Ishikawa (cell line): ENCODE measurements at regions not wholly inside any gene's neighbourhood (a gene's known extent, or its start where the extent isn't known, plus 50 kb on each side); places are given as distances from the start of the nearest gene placed in this dataset.

ENCODE experiments used
- CEBPB ChIP-seq: IDR thresholded peaks from 2 replicates; pipeline ENCODE4 v1.6.1; 2012
- CREB1 ChIP-seq: IDR thresholded peaks from 2 replicates; pipeline ENCODE4 v1.6.1; 2012; ENCODE audit warnings: low read depth
- EGR1 ChIP-seq: IDR thresholded peaks from 2 replicates; pipeline ENCODE4 v1.6.1; 2012
- EP300 ChIP-seq: IDR thresholded peaks from 2 replicates; pipeline ENCODE4 v1.6.1; 2012; ENCODE audit warnings: borderline replicate concordance
- FOXM1 ChIP-seq: IDR thresholded peaks from 2 replicates; pipeline ENCODE4 v1.6.1; 2012; ENCODE audit warnings: low read depth, borderline replicate concordance
- NFIC ChIP-seq: IDR thresholded peaks from 2 replicates; pipeline ENCODE4 v1.6.1; 2012
- RAD21 ChIP-seq: IDR thresholded peaks from 2 replicates; pipeline ENCODE4 v1.6.1; 2012; ENCODE audit warnings: low read depth
- TAF1 ChIP-seq: IDR thresholded peaks from 2 replicates; pipeline ENCODE4 v1.6.1; 2012; ENCODE audit warnings: low read depth, mild to moderate bottlenecking
- TCF12 ChIP-seq: IDR thresholded peaks from 2 replicates; pipeline ENCODE4 v1.6.1; 2012; ENCODE audit warnings: low read depth
- TEAD4 ChIP-seq: IDR thresholded peaks from 2 replicates; pipeline ENCODE4 v1.6.1; 2012
- YY1 ChIP-seq: IDR thresholded peaks from 2 replicates; pipeline ENCODE4 v1.6.1; 2012; ENCODE audit warnings: low read depth
- ZBTB7A ChIP-seq: IDR thresholded peaks from 2 replicates; pipeline ENCODE4 v1.6.1; 2012; ENCODE audit warnings: low read depth
- TF ChIP-seq, protein P1 (sequence below): IDR thresholded peaks from 2 replicates; pipeline ENCODE4 v1.6.1; 2012
- TF ChIP-seq, protein P2 (sequence below): IDR thresholded peaks from 2 replicates; pipeline ENCODE4 v1.6.1; 2012; ENCODE audit warnings: low read depth, mild to moderate bottlenecking
- TF ChIP-seq, protein P3 (sequence below): IDR thresholded peaks from 2 replicates; pipeline ENCODE4 v1.6.1; 2012

DNA sequence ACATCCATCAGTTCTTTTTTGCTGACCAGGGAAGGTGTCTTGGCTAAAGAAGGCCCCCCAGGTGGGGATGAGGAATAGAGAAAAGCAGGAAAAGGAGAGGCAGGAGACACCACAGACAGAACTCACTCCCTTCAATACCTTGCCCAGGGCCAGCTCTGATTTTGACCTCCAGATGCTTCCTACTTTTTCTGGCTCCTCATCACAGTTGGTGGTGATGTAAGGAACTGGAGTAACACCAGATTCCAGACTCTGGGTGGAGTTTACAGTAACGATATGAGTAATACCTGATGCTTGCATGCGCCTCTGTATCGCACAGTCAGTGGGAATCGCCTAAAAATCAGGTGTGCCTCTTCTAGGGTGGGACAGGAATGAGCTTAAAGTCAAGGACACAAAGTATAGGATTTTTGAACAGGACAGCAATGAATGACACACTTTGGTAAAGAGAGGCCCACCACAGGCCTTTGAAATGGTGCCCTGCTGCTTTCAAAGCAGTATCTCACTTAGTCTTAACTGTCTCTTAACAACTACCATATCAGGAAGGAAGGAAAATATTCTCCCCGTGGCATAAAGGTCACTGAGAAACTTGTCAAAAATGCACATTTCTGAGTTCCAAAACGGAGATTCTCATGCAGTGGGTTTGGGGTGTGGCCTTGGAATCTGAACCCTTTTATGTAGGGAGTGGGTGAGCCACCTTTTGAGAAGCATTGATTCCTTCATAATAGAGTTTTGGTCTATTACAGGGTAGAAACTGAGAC is 140.8 kb downstream of the SNX19 start:
- TF ChIP-seq FOXM1: no peak
- TF ChIP-seq, protein P1, sequence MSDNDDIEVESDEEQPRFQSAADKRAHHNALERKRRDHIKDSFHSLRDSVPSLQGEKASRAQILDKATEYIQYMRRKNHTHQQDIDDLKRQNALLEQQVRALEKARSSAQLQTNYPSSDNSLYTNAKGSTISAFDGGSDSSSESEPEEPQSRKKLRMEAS: no peak
- no peak for TF ChIP-seq TAF1
- TF ChIP-seq CEBPB: no peak
- TF ChIP-seq, protein P2, sequence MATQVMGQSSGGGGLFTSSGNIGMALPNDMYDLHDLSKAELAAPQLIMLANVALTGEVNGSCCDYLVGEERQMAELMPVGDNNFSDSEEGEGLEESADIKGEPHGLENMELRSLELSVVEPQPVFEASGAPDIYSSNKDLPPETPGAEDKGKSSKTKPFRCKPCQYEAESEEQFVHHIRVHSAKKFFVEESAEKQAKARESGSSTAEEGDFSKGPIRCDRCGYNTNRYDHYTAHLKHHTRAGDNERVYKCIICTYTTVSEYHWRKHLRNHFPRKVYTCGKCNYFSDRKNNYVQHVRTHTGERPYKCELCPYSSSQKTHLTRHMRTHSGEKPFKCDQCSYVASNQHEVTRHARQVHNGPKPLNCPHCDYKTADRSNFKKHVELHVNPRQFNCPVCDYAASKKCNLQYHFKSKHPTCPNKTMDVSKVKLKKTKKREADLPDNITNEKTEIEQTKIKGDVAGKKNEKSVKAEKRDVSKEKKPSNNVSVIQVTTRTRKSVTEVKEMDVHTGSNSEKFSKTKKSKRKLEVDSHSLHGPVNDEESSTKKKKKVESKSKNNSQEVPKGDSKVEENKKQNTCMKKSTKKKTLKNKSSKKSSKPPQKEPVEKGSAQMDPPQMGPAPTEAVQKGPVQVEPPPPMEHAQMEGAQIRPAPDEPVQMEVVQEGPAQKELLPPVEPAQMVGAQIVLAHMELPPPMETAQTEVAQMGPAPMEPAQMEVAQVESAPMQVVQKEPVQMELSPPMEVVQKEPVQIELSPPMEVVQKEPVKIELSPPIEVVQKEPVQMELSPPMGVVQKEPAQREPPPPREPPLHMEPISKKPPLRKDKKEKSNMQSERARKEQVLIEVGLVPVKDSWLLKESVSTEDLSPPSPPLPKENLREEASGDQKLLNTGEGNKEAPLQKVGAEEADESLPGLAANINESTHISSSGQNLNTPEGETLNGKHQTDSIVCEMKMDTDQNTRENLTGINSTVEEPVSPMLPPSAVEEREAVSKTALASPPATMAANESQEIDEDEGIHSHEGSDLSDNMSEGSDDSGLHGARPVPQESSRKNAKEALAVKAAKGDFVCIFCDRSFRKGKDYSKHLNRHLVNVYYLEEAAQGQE: no peak

DNA sequence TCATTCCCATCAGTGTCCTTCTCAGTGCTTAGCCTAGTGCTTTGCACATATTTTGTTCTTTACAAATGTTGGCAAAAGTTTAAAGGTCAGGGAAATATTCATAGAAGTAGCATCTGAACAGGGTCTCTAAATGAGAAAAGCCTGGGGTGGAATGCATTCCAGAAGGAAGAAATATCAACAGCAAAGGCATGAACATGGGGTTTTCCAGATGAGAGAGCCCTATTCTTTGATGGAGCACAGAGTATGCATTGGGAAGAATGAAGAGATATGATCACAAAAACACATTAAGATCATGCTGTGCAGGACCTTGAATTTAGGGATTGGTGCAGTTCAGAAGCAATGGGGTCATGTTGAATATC is 140.2 kb downstream of the SNX19 start:
- TF ChIP-seq, protein P3, sequence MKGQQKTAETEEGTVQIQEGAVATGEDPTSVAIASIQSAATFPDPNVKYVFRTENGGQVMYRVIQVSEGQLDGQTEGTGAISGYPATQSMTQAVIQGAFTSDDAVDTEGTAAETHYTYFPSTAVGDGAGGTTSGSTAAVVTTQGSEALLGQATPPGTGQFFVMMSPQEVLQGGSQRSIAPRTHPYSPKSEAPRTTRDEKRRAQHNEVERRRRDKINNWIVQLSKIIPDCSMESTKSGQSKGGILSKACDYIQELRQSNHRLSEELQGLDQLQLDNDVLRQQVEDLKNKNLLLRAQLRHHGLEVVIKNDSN: no peak

DNA sequence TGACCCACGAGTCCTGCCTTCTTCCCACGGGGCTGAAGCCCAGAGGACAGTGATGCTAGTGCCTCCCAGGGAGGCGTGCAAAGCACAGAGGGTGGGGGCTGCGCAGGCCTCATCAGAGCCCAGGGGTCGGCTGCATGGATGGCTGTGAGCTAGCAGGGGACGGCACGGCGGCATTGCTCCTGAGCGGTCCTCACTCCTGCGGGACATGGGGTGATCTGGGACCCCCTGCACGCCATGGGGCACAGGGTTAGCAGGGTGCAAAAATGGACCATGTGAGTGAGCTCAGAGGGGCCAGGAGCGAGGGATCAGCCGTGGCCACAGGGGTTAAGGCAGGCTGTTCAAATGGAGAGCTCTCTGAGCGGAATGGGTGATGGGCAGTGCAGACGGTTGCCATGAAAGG is 138.3 kb downstream of the SNX19 start:
- TF ChIP-seq TCF12 (no peak), NFIC (no peak), CREB1 (no peak), EP300 (no peak), ZBTB7A (no peak), TEAD4 (no peak), YY1 (no peak), TAF1 (no peak), FOXM1 (no peak)
- TF ChIP-seq, protein P1: no peak
- TF ChIP-seq, protein P3: no peak

DNA sequence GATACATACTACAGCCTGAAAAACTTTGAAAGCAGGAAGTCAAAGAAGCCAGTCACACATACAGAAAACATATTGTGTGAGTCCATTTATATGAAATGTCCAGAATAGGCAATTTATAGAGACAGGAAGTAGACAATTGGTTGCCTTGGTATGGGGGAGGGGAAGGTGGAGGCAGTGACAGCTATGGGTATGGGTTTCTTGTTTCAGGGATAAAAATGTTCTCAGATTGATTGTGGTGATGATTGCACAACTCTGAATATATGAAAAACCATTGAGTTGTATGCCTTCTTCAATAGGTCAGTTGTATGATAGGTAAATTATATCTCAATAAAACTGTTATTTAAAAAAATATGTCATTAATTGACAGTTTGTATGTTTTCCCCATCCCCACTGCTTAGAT is 137.6 kb downstream of the SNX19 start:
- TF ChIP-seq YY1 (no peak), CEBPB (no peak)
- TF ChIP-seq, protein P2: no peak

DNA sequence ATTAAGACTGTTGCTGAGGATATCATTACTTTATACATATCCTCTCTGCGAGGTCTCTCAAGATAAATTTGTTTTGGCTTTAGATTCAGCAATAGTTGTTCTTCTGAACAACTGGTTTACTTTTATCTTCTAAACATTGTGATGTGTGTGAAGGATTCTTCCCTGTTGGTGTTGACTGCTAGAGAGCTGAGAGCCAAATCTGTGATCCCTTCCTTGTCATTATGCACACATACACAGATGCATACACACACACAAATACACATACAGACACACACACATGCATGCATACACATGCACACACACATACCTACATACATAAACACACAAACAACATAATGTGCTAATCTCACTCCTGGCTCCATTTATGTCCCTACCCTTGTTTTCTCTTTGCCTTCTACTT is 137.0 kb downstream of the SNX19 start:
- TF ChIP-seq, protein P3: no peak
- no peak for TF ChIP-seq NFIC
- TF ChIP-seq RAD21: no peak

DNA sequence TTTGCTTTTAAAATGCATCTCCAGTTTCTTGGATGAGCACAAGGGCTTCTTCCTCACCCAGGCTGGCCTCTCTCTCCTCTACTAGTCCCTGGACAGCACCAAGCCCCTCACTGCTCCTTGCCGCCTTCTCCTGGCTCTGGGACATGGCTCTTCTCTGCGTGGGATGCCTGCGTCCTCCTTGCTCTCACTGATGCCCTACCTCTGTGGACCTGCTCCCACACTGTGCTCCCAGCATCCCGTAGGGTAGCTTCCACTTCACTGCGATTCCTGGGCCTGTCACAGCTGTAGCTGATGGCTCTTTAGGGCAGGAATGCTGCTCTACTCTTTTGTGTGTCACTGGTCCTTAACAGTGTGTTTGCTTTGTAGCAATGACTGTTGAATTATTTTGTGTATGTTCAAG is 136.3 kb downstream of the SNX19 start:
- TF ChIP-seq TAF1: no peak
- TF ChIP-seq, protein P1: no peak
- TF ChIP-seq NFIC: no peak
- TF ChIP-seq TEAD4: no peak
- no peak for TF ChIP-seq ZBTB7A
- TF ChIP-seq EGR1: no peak
- no peak for TF ChIP-seq RAD21
- TF ChIP-seq FOXM1: no peak
- TF ChIP-seq, protein P3: no peak
- no peak for TF ChIP-seq CEBPB
- no peak for TF ChIP-seq EP300
- TF ChIP-seq, protein P2: no peak
- TF ChIP-seq YY1: no peak
- no peak for TF ChIP-seq TCF12
- TF ChIP-seq CREB1: no peak
